Naive thymus-derived CD4-positive, alpha-beta T cell (primary cell): ENCODE measurements at regions not wholly inside any gene's neighbourhood (a gene's known extent, or its start where the extent isn't known, plus 50 kb on each side); places are given as distances from the start of the nearest gene placed in this dataset.

Experiments used
- ATAC-seq: fragments of 150-1000 bp; cut with Tn5 transposase; 2 replicates; pipeline ENCODE4 v1.10.0; 2021; ENCODE audit warnings: mild to moderate bottlenecking, moderate library complexity
- CTCF ChIA-PET: fragments of 350-600 bp; sonication (Branson Sonifier 250); formaldehyde crosslinking; loops from one replicate; lab custom pipeline; 2021; ENCODE audit warnings: antibody characterized with exemption; lab: Charles Lee
- POLR2A ChIA-PET: fragments of 350-600 bp; sonication (Branson Sonifier 250); formaldehyde crosslinking; loops from one replicate; lab custom pipeline; 2021; ENCODE audit warnings: antibody characterized with exemption, inconsistent platforms; lab: Charles Lee
- DNase-seq, 9 donors: peaks; one replicate each; pipeline versions ENCODE4 v3.0.0 to v3.0.0-alpha.2; 2020 to 2022; ENCODE audit warnings: mixed read lengths in 1 of 9
- H3K27ac ChIP-seq: one replicate; pipeline ENCODE4 v1.7.0; 2013; ENCODE audit warnings: mild to moderate bottlenecking, low read depth, low read length, moderate library complexity
- H3K27me3 ChIP-seq, 2 donors: one replicate each; pipeline ENCODE4 v1.7.0; 2013; ENCODE audit warnings: low read length in 2 of 2, mild to moderate bottlenecking in 2 of 2, moderate library complexity in 2 of 2; ENCODE audit not compliant: control insufficient read depth in 2 of 2, insufficient read depth in 2 of 2
- H3K36me3 ChIP-seq, 3 experiments: 1 replicate in 2 of 3; 2 replicates in 1 of 3; pipeline ENCODE4 v1.7.0; 2013; ENCODE audit warnings: low read length in 3 of 3, mild to moderate bottlenecking in 3 of 3, moderate library complexity in 1 of 3; ENCODE audit not compliant: insufficient read depth in 3 of 3, control insufficient read depth in 2 of 3
- H3K4me1 ChIP-seq, 2 donors: one replicate each; pipeline ENCODE4 v1.7.0; 2013; ENCODE audit warnings: low read length in 2 of 2, mild to moderate bottlenecking in 2 of 2, moderate library complexity in 1 of 2; ENCODE audit not compliant: control insufficient read depth in 2 of 2, insufficient read depth in 2 of 2
- H3K4me3 ChIP-seq: 2 replicates; pipeline ENCODE4 v1.7.0; 2013; ENCODE audit warnings: mild to moderate bottlenecking, low read length
- H3K9me3 ChIP-seq, 3 experiments: 1 replicate in 2 of 3; 2 replicates in 1 of 3; pipeline ENCODE4 v1.7.0; 2013; ENCODE audit warnings: low read length in 3 of 3; ENCODE audit not compliant: control insufficient read depth in 2 of 3
- H3K27ac Mint-ChIP-seq, 9 donors: one replicate each; pipeline ENCODE4 v1.8.0; 2020 to 2022; ENCODE audit warnings: mixed read lengths in 9 of 9, mild to moderate bottlenecking in 8 of 9, moderate library complexity in 5 of 9, inconsistent platforms in 2 of 9
- H3K27me3 Mint-ChIP-seq, 5 donors: one replicate each; pipeline ENCODE4 v1.8.0; 2021 to 2022; ENCODE audit warnings: mixed read lengths in 5 of 5, mild to moderate bottlenecking in 1 of 5
- H3K36me3 Mint-ChIP-seq, 5 donors: one replicate each; pipeline ENCODE4 v1.8.0; 2020 to 2022; ENCODE audit warnings: mixed read lengths in 5 of 5, mild to moderate bottlenecking in 3 of 5, inconsistent platforms in 1 of 5
- H3K4me1 Mint-ChIP-seq, 7 donors: one replicate each; pipeline ENCODE4 v1.8.0; 2020 to 2022; ENCODE audit warnings: mixed read lengths in 7 of 7, mild to moderate bottlenecking in 3 of 7, inconsistent platforms in 1 of 7
- H3K4me3 Mint-ChIP-seq, 10 donors: one replicate each; pipeline ENCODE4 v1.8.0; 2020 to 2022; ENCODE audit warnings: mild to moderate bottlenecking in 10 of 10, mixed read lengths in 10 of 10, moderate library complexity in 6 of 10, inconsistent platforms in 2 of 10
- H3K9me3 Mint-ChIP-seq, 11 donors: one replicate each; pipeline ENCODE4 v1.8.0; 2020 to 2022; ENCODE audit warnings: mixed read lengths in 11 of 11, mild to moderate bottlenecking in 4 of 11, inconsistent platforms in 1 of 11, moderate library complexity in 1 of 11
- intact Hi-C, 2 donors: fragments of 100-400 bp; cut with micrococcal nuclease; formaldehyde crosslinking; loops; one replicate each; pipeline ENCODE4 v1.15.1; 2023

- Mint-ChIP-seq H3K4me3 (peak overlapping the region in 9 of 10 donors; percentile 44 to 82 (median 67)), H3K27me3 (no peaks in the 10 kb centered on the region), H3K36me3 (peaks cover 0 to 27% (median 0%) of the 10 kb centered on the region in 5 donors), H3K4me1 (peaks cover 24 to 78% (median 53%) of the 10 kb centered on the region in 7 donors), H3K27ac (peak overlapping the region; percentile 74 to 93 (median 85)), H3K9me3 (peaks cover 0 to 9% (median 0%) of the 10 kb centered on the region in 11 donors)
- Histone ChIP-seq H3K36me3 (no peaks in the 10 kb centered on the region), H3K4me1 (peaks cover 23 to 49% of the 10 kb centered on the region in 2 donors), H3K27ac (peak overlapping the region; percentile 48), H3K27me3 (no peaks in the 10 kb centered on the region), H3K4me3 (peak overlapping the region; percentile 4), H3K9me3 (no peaks in the 10 kb centered on the region)
- ChIA-PET CTCF (interaction anchor here (0.6 to 1.3 kb wide), 2 partner anchors 55 to 225 kb away, joined by 3 read pairs; no protein-coding TSS in a partner anchor), POLR2A (interaction anchor here (1.0 to 4.2 kb wide), 2 partner anchors 22 to 26 kb away, joined by 4 to 21 read pairs; no protein-coding TSS in a partner anchor)
- peak; percentile 67 for ATAC-seq
- intact Hi-C loops: loop anchor here (1.0 to 10.0 kb wide), 13 partner anchors 8 to 1209 kb away; partner anchors contain the start of genes PTGER4 (in 1 of the 2) and RPL37 (in 1 of the 2)
- peak in 2 of 9 donors; percentile 23 to 30 for DNase-seq
These were observed 295.7 kb upstream of the PTGER4 start for GRCh38 chr5:40383749-40384651.

- Mint-ChIP-seq H3K9me3 (peaks cover 0 to 13% (median 0%) of the 10 kb centered on the region in 11 donors), H3K4me1 (peaks cover 28 to 82% (median 58%) of the 10 kb centered on the region in 7 donors), H3K4me3 (no peak overlapping the region), H3K36me3 (peaks cover 0 to 30% (median 0%) of the 10 kb centered on the region in 5 donors), H3K27ac (peak overlapping the region in 7 of 9 donors; percentile 5 to 64 (median 43)), H3K27me3 (no peaks in the 10 kb centered on the region)
- Histone ChIP-seq H3K27ac (no peak overlapping the region), H3K9me3 (no peaks in the 10 kb centered on the region), H3K4me3 (no peak overlapping the region), H3K4me1 (peaks cover 31 to 53% of the 10 kb centered on the region in 2 donors), H3K27me3 (no peaks in the 10 kb centered on the region), H3K36me3 (no peaks in the 10 kb centered on the region)
- intact Hi-C loops: loop anchor here in 1 of 2 donors (5.0 to 10.0 kb wide), 5 partner anchors 50 to 1207 kb away; partner anchors contain the start of gene RPL37
- no peak for DNase-seq
- no peak for ATAC-seq
- ChIA-PET POLR2A (no interaction called here), CTCF (no interaction called here)
These were observed 297.9 kb upstream of the PTGER4 start for GRCh38 chr5:40381676-40382363.

GRCh38 chr5:40381016-40381415 lies 298.7 kb upstream of the PTGER4 start:
- H3K4me3 Mint-ChIP-seq: no peak overlapping the region
- Histone ChIP-seq H3K27ac (no peak overlapping the region), H3K36me3 (no peaks in the 10 kb centered on the region), H3K4me3 (no peak overlapping the region), H3K4me1 (peaks cover 30 to 49% of the 10 kb centered on the region in 2 donors), H3K27me3 (no peaks in the 10 kb centered on the region), H3K9me3 (no peaks in the 10 kb centered on the region)
- CTCF ChIA-PET: no interaction called here
- H3K36me3 Mint-ChIP-seq: peaks cover 0 to 33% (median 0%) of the 10 kb centered on the region in 5 donors
- H3K27me3 Mint-ChIP-seq: no peaks in the 10 kb centered on the region
- H3K9me3 Mint-ChIP-seq: peaks cover 0 to 14% (median 0%) of the 10 kb centered on the region in 11 donors
- intact Hi-C loops: loop anchor here in 1 of 2 donors (5.0 to 10.0 kb wide), 5 partner anchors 49 to 1206 kb away; partner anchors contain the start of gene RPL37
- POLR2A ChIA-PET: no interaction called here
- H3K4me1 Mint-ChIP-seq: peaks cover 28 to 81% (median 53%) of the 10 kb centered on the region in 7 donors
- no peak for DNase-seq
- ATAC-seq: no peak
- H3K27ac Mint-ChIP-seq: peak overlapping the region in 4 of 9 donors; percentile 5 to 64 (median 54)

GRCh38 chr5:40378396-40379177 lies 301.1 kb upstream of the PTGER4 start:
- Mint-ChIP-seq H3K27me3 (no peaks in the 10 kb centered on the region), H3K4me1 (peaks cover 13 to 57% (median 29%) of the 10 kb centered on the region in 7 donors), H3K9me3 (peaks cover 0 to 14% (median 0%) of the 10 kb centered on the region in 11 donors), H3K4me3 (peak overlapping the region; percentile 18 to 67 (median 46)), H3K36me3 (peaks cover 0 to 31% (median 0%) of the 10 kb centered on the region in 5 donors), H3K27ac (peak overlapping the region; percentile 50 to 86 (median 75))
- Histone ChIP-seq H3K9me3 (no peaks in the 10 kb centered on the region), H3K27ac (no peak overlapping the region), H3K4me1 (peaks cover 12 to 25% of the 10 kb centered on the region in 2 donors), H3K36me3 (no peaks in the 10 kb centered on the region), H3K4me3 (no peak overlapping the region), H3K27me3 (no peaks in the 10 kb centered on the region)
- peak in 2 of 9 donors; percentile 17 to 25 for DNase-seq
- ChIA-PET POLR2A (interaction anchor here (1.2 kb wide), 1 partner anchor 32 kb away, joined by 3 read pairs; no protein-coding TSS in a partner anchor), CTCF (interaction anchor here (0.6 kb wide), 1 partner anchor 94 kb away, joined by 3 read pairs; no protein-coding TSS in a partner anchor)
- peak; percentile 69 for ATAC-seq
- intact Hi-C loops: no loop called here

- H3K27ac ChIP-seq: no peak overlapping the region
- H3K9me3 ChIP-seq: no peaks in the 10 kb centered on the region
- Mint-ChIP-seq H3K9me3 (peaks cover 0 to 13% (median 0%) of the 10 kb centered on the region in 11 donors), H3K36me3 (peaks cover 0 to 27% (median 0%) of the 10 kb centered on the region in 5 donors), H3K27ac (peak overlapping the region in 1 of 9 donors; percentile 6), H3K4me1 (peaks cover 10 to 38% (median 20%) of the 10 kb centered on the region in 7 donors), H3K4me3 (no peak overlapping the region), H3K27me3 (no peaks in the 10 kb centered on the region)
- no peak for ATAC-seq
- POLR2A ChIA-PET: interaction anchor here (0.5 to 1.2 kb wide), 4 partner anchors 13 to 174 kb away, joined by 3 read pairs; no protein-coding TSS in a partner anchor
- H3K36me3 ChIP-seq: no peaks in the 10 kb centered on the region
- no peaks in the 10 kb centered on the region for H3K27me3 ChIP-seq
- CTCF ChIA-PET: no interaction called here
- H3K4me3 ChIP-seq: no peak overlapping the region
- DNase-seq: no peak
- peaks cover 7 to 20% of the 10 kb centered on the region in 2 donors for H3K4me1 ChIP-seq
- intact Hi-C loops: no loop called here
These were observed 303.1 kb upstream of the PTGER4 start for GRCh38 chr5:40376566-40376965.
